GM18873 (cell line): ENCODE measurements at regions not wholly inside any gene's neighbourhood (a gene's known extent, or its start where the extent isn't known, plus 50 kb on each side); places are given as distances from the start of the nearest gene placed in this dataset.

Experiments used
- ATAC-seq: cut with Tn5 transposase; IDR thresholded peaks from one replicate; pipeline ENCODE4 v1.9.1; 2021; ENCODE audit warnings: mild to moderate bottlenecking, moderate library complexity, moderate number of reproducible peaks; ENCODE audit not compliant: unreplicated experiment, low FRiP score

DNA sequence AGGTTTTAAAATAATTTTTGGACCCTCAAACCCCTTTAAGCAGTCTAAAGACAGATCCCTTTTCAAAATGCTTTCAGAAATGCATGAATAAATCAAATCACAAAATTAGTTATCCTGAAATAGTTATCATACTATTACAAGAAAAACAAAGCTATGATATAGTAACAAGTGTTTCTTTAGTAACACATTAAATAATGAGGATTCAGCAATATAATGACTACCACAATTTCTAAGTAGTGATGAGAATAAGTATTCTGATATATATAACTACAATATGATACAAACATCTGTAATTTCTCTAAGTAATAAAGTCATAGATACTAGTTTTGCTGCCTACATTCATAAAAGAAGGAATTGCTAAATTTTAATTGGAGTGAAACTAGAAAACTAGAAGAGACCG lies 53.0 kb upstream of the TMEM168 start:
- no peak for ATAC-seq
